Activated T-cell treated with anti-CD3 and anti-CD28 coated beads, Interleukin-2, amount 50 U/mL, for 48 hours (primary cell): ENCODE measurements at regions not wholly inside any gene's neighbourhood (a gene's known extent, or its start where the extent isn't known, plus 50 kb on each side); places are given as distances from the start of the nearest gene placed in this dataset.
A peak's percentile ranks its signal among the peaks of the same experiment; 100 is the strongest.

Experiments used
- DNase-seq, 2 experiments: peaks; one replicate each; pipeline ENCODE4 v3.0.0-alpha.2; 2020

GRCh38 chr2:129902731-129903585 lies 76.5 kb upstream of the RAB6C start:
- DNase-seq = no peak

- peak in 1 of 2 experiments; percentile 9 for DNase-seq
These were observed 75.7 kb upstream of the RAB6C start for GRCh38 chr2:129903586-129904425.

GRCh38 chr2:129904532-129905446 lies 74.7 kb upstream of the RAB6C start:
- no peak for DNase-seq

- DNase-seq = no peak
These were observed 73.8 kb upstream of the RAB6C start for GRCh38 chr2:129905664-129906081.

- DNase-seq = no peak
These were observed 73.2 kb upstream of the RAB6C start for GRCh38 chr2:129906139-129906860.

- DNase-seq = no peak
These were observed 72.6 kb upstream of the RAB6C start for GRCh38 chr2:129906861-129907235.

- no peak for DNase-seq
These were observed 72.0 kb upstream of the RAB6C start for GRCh38 chr2:129907256-129907998.

DNA sequence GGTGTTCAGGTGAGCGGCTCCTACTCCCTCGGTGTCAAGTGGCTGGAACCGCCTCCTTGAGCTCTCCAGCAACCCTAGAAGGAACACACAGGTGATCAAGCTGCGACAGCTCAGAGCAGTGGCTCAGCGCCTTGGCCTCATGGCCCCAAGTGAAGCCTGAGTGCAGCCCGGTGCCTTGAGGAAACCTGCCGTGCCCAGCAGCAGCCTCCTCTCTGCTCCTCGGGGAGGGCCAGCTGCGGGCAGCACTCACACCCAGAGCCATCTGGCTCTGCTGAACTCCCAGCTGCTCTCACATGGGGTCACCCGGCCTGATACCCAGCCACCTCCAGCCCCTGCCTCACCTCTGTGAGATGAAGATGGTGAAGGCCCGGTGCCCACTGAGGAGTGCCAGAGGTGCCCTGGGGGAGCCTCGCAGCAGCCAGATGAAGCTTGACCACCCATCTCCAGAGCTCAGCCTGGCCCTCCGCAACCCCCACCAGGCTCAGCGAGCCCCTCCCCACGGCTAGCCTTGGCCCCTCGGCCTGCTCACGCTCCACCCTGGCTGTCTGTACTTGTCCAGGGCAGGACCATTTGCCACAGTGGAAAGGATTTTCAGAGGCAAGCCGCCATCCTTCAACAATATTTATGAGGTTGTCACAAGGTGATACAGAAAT lies 70.6 kb upstream of the RAB6C start:
- DNase-seq = no peak

- no peak for DNase-seq
These were observed 69.6 kb upstream of the RAB6C start for GRCh38 chr2:129909651-129910418.

DNA sequence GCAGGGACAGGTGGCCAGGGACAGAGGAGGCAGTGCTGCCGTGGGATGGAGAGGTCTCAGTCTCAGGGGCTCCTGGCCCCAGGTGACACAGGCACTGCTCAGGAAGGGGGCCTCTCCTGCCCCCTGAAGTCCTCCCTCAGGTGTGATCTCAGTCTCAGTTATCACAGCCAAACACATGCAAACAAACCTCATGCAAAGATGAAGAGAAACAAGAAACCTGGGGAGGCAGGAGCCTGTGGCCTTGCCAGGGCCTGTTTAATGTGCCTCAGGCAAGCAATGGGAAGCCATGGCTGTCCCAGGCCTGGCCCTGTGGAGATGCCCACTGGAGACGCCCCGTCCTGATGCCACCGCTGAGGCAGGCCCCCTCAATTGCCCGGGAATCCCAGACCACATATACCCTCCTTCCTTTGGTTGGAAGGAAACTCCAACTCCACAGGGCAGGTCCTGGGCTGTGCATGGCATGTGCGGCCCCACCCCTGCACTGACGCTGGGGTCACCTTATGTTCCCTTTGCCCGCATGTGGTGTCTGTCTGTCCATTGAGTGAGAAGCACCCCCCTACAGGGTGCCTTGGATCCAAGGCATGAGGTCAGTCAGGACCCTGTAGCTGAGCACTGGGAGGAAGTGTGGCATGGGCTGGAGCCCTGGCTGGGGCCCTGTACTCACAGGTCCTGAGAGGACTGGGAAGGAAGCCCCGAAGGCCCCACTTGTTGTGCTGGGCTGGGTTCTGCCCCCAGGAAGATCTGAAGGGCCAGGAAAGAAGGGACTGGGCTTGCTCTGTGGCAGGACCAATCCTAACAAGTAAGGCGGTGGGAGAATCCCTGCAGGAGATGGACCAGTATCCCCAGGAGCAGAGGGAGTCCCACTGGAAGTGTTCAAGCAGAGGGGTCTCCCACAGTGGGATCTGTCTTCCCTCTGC lies 68.8 kb upstream of the RAB6C start:
- DNase-seq = no peak

DNA sequence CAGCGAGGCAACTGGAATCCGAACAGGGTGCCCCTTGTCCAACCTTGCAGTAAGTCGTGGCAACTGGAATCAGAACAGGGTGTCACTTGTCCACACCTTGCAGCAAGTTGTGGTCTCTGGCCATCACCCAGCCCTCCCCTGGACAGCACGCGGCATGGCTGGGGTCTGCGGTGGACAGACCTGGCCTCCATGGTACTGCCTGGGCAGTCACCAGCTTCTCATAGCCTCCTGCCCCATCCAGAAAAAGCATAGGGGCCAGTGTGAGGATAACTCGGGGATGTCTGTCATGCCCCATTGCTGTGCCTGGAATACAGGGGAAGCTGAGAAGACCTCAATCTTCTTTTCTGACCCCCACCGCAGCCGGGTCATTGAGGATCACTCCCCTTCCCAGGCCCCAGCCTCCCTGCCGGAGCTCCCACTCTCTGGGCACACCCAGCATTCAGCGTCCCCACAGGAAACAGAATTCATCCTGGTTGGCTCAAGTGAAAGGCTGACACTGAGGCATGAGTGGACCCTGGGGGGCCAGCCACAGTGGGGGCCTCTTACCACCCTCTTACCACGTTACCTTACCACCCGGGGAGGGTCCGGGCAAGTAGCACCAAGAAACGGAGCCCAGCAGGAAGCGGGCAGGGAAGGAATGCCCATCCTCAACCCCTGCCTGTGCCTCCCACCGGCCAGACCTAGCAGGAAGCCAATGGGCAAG lies 68.0 kb upstream of the RAB6C start:
- no peak for DNase-seq

DNA sequence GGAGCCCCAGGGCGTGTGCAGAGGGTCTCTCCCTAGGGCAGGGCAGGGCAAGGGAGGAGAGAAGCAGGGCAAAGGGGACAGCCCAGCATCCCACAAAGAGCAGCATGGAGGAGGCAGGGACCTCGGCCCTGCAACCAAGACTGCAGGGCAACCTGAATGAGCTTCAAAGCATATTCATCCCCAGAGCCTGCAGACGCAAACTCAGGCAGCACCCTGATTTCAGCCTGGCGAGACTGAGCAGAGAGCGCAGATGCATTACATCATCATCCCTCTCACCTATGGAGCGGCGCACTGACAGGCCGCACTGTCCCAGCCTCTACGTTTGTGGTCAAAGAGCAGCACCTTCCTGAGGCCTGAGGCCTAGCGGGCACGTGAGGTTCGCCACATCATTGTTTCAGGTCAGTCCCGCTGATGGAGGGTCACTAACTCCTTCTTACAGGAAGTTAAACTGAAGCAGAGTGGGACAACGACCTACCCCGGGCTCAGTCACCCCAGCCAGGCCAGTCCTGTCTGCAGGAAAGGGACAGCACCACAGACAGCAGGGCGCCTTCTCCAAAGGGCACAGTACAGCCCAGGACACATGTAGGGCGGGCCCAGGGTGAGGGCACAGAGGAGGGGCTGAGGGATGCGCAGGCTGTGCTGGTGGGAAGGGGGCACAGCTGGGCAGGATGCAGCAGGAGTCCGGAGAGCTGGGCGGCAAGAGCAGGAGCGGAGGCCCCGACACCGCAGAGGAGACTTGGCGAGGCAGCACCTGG lies 67.2 kb upstream of the RAB6C start:
- no peak for DNase-seq

GRCh38 chr2:129912871-129913694 lies 66.4 kb upstream of the RAB6C start:
- no peak for DNase-seq

- peak in 1 of 2 experiments; percentile 4 for DNase-seq
These were observed 65.6 kb upstream of the RAB6C start for GRCh38 chr2:129913695-129914495.

GRCh38 chr2:129914538-129915302 lies 64.7 kb upstream of the RAB6C start:
- no peak for DNase-seq
